NT2/D1 (cell line): ENCODE measurements at regions not wholly inside any gene's neighbourhood (a gene's known extent, or its start where the extent isn't known, plus 50 kb on each side); places are given as distances from the start of the nearest gene placed in this dataset.

ENCODE experiments used
- YY1 ChIP-seq: IDR thresholded peaks from 2 replicates; pipeline ENCODE4 v1.6.1; 2011; ENCODE audit not compliant: insufficient read length, insufficient read depth
- ZNF274 ChIP-seq: IDR thresholded peaks from 2 replicates; pipeline ENCODE4 v1.6.1; 2011; ENCODE audit warnings: mild to moderate bottlenecking, low read depth, low read length

DNA sequence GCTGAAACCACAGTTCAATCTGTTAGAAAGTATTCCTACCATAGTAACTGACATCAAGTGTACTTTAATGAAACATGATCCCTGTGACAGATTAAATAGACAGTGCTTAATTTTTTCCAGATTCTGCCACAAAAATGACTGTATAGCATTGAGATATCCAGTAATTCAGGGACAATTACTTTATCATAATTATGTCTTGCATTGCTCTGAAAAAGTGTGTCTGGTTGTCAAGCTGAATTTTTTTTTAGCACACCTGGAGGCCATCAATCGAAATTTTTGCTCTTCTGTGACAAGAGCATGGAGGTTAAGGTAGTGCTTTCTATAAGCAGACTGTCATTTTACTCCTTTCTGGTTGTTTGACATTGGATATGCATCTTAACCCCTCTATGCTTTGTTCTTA, 1083.8 kb upstream of the NRXN1 start:
- TF ChIP-seq ZNF274 (no peak), YY1 (no peak)
